Amniotic stem cell (primary cell): ENCODE measurements at regions not wholly inside any gene's neighbourhood (a gene's known extent, or its start where the extent isn't known, plus 50 kb on each side); places are given as distances from the start of the nearest gene placed in this dataset.

Experiments used
- DNase-seq: peaks from one replicate; lab custom pipeline; 2025; lab: John Stamatoyannopoulos, UW

DNA sequence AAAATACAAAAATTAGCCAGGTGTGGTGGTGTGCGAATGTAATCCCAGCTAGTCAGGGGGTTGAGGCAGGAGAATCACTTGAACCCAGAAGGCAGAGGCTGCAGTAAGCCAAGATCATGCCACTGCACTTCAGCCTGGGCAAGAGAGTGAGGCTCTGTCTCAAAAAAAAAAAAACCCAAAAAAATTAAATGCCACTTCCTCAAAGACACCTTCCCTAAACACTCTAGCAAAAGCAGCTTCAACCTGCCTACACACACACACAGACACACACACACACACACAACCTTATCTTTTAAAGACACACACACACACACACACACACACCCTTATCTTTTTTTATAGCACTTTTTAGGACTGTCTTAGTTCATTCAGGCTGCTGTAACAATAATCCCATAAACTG lies 201.7 kb upstream of the PSMD7 start:
- DNase-seq, result no peak

DNA sequence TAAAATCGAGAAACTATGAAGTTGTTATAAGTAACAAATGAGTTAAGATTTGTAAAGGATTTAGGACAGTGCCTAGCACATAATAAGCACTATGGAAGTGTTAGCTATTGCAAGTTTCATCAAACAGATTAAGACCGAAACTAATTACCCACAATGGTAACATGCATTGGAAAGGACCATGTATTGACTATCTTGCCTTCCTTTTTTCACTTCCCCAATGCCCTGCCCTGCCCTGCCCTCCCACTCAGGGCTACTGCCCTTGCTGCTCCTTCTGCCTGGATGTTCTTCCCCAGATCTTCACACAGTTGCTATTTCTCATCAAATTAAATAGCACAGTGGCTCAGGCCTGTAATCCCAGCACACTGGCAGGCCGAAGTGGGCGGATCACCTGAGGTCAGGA lies 202.1 kb upstream of the PSMD7 start:
- no peak for DNase-seq

DNA sequence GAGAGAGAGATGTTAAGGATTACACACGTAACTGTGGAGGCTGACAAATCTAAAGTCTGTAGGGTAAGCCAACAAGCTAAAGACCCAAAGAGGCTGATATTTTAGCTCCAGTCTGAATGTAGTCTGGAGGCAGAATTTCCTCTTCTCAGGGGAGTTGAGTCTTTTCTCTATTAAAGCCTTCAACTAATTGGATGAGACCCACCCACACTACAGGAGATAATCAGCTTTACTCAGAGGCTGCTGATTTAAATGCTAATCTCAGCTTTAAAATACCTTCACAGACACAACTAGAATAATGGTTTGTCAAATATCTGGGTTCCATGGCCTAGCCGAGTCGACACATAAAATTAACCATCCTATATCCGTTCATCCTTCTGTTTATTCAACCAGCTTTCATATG lies 204.3 kb upstream of the PSMD7 start:
- no peak for DNase-seq

DNA sequence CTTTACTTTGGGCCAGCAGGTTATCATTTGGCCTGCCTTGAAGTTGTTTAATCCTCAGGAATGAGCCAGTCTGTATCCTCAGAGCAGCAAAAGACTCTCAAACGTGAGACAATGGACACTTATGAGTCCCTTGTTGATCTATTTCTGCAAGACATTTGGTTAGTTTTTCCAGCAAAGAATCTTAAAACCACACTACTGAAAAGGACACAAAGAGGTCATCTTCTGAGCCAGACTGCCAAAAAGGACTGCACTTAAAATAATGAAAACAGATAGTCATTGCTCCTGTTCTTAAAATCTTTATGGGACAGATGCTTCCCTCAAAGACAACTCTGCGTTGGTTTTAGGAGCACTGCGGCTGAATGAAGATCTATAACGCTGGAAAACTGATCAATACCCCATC lies 205.7 kb upstream of the PSMD7 start:
- no peak for DNase-seq

DNA sequence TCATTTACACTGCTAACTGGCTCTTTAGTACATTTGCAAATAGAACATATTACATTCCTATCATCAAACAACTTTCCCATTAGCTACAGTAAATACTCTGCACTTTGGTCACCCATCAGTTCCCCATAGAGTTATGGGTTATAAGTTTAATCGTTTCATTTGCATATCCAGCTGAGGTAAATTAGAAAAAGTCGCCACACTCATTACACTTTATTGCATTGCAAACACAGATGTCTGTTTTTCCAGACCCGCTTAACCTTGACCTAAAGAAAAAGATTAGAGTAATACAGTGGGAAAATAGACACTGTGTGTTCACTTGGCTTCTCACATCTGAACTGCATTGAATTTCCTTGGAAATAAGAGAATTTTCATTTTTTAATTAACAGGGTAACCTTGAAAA lies 213.1 kb upstream of the PSMD7 start:
- no peak for DNase-seq

DNA sequence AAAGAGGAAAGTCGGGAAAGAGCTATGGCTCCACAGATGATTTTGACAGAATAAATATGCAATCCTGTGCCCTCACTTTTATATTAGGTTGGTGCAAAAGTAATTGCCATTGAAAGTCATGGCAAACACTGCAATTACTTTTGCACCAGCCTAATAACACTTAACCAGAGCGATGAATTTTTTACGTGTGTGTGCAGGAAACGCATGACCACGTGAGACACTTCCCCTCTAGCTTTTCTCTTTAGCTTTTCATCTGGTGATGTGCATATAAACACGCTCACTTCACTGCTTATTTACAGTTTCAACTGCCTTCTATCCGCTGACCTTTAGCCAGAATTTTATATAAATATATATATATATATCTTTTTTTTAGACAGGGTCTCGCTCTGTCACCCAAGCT lies 216.3 kb upstream of the PSMD7 start:
- DNase-seq, result no peak

DNA sequence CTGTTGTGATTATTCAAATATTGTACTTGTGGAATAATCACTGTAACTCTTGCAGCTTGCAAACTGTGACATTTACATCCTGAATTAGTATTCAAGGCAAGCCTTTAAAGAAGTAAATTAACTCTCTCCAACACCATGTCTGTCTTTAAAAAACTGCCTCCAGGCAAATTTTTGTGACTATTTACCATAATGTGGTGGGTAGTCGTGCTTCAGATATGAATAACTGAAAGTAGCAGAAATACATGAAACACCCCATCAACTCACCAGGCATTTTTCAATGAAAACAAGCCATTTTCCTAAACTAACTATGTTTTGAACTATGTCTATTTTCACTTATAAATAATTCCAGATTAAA lies 217.4 kb upstream of the PSMD7 start:
- no peak for DNase-seq

DNA sequence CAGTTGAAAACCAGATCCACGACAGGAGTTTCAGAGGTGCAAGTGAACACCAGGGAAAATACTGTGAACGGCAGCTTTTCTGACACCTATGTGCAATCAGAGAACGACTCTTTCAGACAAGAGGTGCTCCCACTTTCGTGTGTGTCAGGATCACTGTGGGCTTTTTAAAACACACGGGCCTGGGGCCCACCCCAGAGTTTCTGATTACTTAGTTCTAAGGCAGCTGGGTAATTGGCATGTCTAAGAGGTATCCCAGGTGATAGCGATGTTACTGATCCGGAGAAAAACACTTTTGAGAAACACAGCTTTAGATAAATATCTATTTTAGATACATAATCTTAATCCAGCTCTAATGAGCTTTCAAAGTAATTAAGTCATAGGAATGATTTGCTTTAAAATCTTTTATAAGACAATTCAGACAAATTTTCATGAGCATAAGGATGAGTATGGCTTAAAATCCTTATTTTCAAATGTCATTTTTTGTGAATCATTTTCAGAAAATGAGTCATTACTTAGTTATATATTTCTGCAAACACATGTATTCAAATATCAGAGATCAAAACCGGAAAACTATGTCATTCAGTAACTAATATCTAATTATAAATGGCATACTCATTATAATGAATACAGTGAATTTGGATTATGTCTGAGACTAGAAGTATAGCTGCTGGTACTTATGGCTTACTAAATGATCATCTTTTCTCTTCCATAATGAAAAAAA lies 217.9 kb upstream of the PSMD7 start:
- DNase-seq, result no peak

DNA sequence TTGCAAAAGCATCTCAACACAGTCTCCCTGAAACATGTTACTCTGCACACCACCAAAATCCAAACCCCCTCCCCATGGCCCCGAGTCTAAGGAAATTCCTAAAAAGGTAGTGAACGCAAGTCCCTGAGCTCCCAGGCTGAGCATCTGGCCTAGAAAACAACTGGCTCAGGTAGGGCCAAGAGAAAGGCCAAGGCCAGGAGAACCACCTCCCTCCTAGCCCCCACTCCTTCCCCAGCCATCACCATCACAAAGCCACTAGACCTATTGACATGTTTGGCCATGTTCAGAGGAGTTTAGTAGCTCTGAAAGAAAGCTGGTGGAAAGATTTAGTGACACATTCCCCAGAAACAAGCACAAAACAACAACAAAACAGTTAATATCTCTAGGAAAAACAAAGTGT lies 220.0 kb upstream of the PSMD7 start:
- DNase-seq, result no peak

DNA sequence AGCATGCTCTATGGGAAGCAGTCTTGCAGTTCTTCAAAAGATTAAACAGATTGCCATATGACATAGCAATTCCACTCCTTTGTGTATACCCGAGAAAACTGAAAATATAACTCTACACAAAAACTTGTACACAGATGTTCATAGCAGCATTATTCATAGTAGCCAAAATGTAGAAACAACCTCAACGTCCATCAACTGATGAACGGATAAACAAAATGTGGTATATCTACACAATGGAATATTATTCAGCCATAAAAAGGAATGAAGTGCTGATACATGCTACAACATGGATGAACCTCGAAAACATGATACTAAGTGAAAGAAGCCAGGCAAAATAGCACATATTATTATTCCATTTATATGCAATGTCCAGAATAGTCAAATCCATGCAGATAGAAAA lies 221.2 kb upstream of the PSMD7 start:
- no peak for DNase-seq

DNA sequence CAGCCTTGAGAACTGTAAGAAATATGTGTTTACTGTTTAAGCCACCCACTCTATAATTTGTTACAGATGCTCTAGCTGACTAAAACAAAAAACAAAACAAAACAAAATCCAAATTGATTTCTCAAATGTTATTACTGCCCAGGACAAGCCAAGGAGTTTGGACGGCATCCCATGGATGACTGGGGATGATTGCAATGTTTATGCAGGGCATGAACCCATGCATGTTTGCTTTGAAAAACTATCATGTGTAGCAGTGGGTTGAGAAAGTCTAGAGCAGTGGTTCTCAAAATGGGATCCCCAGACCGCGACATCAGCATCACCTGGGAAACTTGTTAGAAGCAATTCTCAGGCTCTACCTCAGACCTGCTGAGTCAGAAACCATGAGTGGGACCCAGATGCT lies 223.2 kb upstream of the PSMD7 start:
- DNase-seq, result no peak

DNA sequence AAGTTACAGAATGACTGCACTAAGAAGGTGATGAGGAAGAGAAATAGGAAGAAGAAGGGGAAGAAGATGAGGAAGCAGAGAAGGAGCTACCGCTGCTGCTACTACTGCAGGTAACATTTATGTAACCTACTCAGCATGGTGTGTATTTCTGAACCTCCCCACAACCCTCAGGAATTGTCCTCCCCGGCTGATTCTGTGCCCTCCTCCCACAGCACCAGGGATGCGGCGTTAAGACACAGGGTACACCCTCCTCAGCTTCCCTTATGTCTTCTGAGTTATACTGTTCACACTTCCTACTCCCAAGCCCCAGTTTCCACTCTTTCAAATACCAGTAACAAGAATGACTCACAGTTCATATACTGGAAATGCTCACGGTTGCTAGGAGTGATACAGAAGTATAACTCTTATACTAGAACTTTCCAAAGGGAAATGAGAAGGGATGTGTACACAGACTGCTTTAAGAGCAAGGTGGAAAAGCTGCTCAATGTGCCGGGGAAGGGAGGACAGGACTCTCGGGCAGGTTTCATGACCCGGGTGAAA lies 224.5 kb upstream of the PSMD7 start:
- DNase-seq, result no peak

DNA sequence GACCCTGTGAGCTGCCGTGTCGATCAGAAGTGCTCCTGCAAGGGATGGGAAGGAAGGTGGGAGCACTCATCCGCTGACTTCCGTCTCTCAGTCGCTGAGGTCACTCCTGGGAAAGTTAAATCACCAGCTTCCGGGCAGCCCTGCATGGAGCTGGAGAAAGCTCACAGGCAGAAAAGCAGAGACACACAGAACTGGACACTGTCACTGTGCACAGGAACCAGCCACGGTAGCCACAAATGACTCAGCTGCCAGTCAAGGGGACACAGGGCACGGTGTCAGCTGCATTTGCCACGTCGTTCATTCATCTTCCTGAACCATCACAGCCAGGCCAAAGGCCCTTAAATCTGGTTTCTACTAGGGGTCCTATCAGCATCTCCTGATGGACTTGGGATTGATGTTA lies 226.4 kb upstream of the PSMD7 start:
- DNase-seq, result no peak

DNA sequence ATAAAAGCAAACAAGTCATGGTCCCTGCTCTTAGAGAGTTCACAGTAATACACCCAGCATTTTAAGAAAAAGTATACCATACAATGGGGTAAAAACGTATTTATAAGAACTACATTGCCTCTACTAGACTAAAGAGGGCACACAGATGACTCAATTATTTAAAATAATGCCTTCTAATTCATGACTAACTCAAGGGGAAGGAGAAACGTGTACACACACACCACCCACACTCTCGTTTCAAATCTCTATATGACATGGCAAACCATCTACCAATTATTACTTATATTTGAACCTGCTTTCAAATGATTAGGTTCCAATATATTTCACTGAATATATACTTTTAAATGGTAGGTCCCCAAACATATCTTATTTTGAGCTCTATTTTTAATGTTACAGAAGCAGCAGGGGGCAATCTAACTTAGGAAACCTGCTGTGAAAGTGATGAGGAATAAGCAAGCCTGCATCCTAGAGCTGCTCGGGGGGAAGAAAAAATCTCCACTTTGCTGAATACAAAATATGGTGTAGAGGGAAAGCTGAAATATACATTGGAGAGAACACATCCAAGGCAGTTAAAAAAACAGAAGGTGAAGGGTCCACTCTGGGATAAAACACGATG lies 232.4 kb upstream of the PSMD7 start:
- DNase-seq, result no peak

DNA sequence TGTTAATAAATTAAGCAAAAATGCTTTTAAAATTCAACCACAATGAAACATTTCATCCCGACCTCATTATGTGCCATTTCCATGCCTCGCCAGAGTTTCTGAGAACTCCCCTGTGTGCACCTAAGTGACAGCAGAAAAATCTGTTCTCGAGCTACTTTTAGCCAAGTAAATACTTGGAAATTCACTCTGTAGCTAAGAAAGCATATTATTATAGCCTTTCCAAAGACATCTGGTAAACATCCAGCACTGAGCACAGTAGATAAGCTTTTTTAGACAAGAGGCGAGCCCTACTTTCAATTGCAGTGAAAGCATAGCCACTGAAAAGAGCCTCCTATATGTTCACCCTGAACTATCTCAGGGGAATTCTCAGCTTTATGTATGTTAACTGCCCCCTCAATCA lies 242.8 kb upstream of the PSMD7 start:
- DNase-seq, result no peak

DNA sequence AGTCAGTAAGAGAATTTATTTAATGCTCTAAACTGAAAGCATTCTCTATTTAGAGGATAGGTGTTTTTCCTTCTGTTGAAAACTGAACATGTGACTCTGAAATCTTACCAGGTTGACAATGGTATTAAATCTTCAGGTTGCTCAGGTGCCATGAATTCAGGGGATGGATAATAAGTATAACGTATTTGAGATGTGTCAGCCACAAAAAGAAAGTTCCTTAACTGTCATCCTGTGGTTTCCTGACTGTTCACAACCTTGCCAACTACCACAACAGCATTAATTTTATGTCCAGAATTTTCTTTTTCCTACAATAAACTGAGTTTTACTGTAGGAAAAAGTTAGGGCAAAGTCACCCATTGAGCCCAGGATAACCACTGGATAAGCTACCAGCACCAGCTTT lies 243.3 kb upstream of the PSMD7 start:
- no peak for DNase-seq

DNA sequence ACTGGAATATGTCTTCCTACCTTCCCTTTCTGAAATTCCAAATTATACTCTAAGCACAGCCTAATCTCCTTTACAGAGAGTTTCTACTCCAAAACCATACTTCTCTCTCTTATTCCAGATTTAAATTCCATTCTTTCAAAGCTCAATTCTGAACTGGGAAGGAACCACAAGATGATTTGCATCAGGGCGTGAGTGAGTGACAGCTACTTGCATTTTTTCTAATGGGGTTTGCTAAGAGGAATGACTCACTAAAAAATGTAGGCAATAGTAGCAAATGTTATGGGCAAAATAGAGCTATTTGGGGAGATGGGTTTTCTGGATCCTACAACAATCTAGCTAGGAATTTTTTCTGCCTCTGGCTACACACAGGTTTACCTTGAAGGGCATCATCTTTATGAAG lies 244.6 kb upstream of the PSMD7 start:
- no peak for DNase-seq

DNA sequence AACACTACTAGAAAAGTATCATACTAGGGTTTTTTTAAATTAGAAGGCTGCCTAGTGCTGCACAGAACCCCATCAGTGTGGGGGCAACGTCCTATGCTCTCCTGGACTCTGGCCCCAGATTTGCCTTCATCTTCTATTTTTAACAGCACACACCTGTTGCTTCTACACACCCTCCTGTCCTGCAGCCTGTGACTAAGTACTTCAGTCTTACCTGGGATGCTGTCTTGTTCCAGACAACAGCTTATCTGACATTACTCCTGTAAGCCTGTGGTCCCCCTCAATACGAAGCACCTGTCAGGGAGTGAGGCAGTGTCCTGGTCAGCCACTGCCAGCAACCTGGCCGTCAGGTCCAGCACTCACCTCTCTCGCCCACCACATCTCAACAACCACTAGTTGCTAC lies 247.6 kb upstream of the PSMD7 start:
- no peak for DNase-seq

DNA sequence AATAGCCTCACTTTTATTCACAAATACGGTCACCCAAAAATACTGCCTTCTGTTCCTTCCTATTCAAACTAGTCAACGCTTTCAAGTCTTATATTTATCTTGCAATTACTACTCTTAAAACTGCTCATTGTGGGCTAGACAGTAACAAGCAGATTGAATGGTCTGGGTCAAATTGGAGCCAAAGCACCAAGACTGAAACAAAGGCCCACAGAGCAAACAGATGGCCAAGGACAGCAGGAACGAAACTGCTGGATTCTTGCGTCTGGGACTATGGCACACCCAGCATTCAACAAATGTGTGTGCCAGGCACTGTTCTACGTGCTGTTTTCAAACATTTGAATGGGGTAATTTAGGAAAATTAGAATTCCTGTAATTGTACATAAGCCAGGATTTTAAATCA lies 250.1 kb upstream of the PSMD7 start:
- DNase-seq, result no peak

DNA sequence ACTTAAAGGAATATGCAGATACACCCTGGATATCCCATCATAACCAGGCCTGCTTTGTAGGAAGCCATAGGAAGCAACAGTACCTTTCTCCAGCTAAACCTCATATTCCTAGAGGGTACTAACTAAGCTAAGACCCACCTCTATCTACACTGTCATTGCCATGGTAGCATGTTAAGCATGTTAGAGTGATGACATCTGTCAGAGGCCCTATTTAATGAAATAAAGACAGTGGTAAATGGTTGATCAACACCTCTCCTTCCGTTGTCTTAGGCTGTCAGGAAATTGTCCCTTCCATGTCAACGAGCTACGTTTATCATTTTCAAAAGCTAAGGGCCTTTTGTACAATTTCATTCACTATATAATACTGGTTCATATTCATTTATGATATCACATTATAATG lies 251.1 kb upstream of the PSMD7 start:
- no peak for DNase-seq

DNA sequence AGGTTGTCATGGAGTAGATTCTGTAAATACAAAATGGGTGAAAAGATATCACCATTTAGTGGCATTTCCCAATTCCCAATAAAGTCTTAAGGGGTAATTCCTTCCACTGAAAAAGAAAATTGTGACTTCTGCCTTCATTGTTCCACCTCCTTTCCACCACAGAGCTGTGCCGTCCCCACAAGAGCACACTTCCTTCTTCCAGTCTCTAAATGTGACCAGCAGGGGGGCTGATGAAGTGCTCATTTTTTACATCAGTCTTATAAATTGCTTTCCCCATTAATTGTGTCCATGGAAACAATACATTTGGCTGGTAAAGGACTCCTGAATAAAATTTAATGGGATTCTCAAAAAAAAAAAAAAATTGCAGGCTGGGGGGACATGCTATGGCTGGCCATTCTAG lies 260.8 kb upstream of the PSMD7 start:
- no peak for DNase-seq

DNA sequence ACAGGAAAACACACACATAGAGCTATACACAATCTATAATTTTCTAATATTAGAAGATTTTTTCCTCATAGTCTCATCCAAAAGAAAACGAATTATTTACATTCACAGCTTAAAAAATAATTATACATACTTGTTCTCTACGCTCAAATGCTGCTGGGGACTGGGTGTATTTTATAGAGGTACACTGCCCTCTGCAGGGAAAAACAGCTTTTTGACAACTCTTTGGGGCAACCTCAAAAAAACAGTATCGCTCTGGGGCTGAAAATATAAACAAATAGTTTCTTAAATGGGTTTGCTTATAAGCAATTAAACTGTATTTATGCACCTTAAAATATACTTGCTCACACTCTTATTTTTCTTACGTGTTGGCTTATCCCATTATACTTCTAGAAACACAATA lies 261.8 kb upstream of the PSMD7 start:
- peak; percentile 1 for DNase-seq

DNA sequence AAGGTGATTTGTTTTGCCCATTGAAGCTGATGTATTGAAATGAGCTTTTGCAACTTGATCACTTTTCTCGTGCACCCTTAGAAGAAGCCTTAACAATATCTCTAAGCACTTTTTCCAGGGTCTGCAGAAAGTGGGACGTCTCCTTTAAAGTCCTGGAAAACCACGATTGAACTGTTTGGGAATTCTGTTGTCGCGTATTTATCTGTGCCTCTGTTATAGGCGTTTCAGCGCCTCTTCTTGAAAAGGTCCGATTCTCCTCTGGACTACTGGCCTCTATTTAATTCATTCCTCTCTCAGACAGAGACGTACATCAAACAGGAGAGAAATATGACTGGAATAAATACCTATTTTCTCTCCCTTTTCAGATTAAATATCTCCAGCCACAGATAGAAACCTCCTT lies 262.4 kb upstream of the PSMD7 start:
- no peak for DNase-seq

DNA sequence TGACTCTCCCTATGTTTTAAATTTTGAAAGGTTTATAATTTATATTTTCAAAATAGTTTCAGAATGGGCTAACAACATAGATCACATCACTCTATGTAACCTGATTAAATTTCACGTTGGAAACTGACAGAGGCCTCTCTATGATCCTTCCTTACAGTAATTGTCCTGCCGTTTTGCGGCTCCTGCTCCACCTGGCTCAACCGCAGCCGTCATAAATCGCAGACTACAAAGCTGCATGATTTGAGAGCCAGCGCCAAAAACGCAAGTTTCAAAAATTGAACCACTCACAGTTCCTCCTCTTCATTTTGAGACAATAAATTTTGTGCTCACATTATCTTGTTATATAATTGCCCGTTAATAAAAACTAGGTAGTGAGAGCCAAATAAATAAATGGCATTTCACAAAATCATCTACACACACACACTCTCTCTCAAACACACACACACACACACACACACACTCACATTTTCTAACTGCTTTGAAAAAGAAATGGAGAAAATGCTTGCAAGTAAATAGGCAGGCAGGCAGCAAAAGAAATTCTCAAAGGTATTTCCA lies 263.1 kb upstream of the PSMD7 start:
- DNase-seq, result no peak
